Activated CD4-positive, alpha-beta memory T cell treated with anti-CD3 and anti-CD28 coated beads for 36 hours (primary cell): ENCODE measurements at regions not wholly inside any gene's neighbourhood (a gene's known extent, or its start where the extent isn't known, plus 50 kb on each side); places are given as distances from the start of the nearest gene placed in this dataset.
"Not testable (repeated sequence)": the region's sequence is repeated elsewhere in the genome, so short reads cannot be mapped to it uniquely, and the experiment has no call there.

ENCODE experiments used
- CTCF ChIA-PET: fragments of 350-600 bp; sonication (Branson Sonifier 250); formaldehyde crosslinking; loops from one replicate; lab custom pipeline; 2021; ENCODE audit warnings: antibody characterized with exemption, inconsistent platforms; lab: Charles Lee
- POLR2A ChIA-PET: fragments of 350-600 bp; sonication (Branson Sonifier 250); formaldehyde crosslinking; loops from one replicate; lab custom pipeline; 2021; ENCODE audit warnings: antibody characterized with exemption; lab: Charles Lee
- DNase-seq: peaks from one replicate; pipeline ENCODE4 v3.0.0-alpha.2; 2020
- H3K27ac Mint-ChIP-seq: one replicate; pipeline ENCODE4 v1.8.0; 2021; ENCODE audit warnings: mixed read lengths
- H3K27me3 Mint-ChIP-seq: one replicate; pipeline ENCODE4 v1.8.0; 2021; ENCODE audit warnings: mixed read lengths
- H3K36me3 Mint-ChIP-seq: one replicate; pipeline ENCODE4 v1.8.0; 2021; ENCODE audit warnings: mixed read lengths
- H3K4me1 Mint-ChIP-seq: one replicate; pipeline ENCODE4 v1.8.0; 2021; ENCODE audit warnings: low read depth, mixed read lengths
- H3K4me3 Mint-ChIP-seq: one replicate; pipeline ENCODE4 v1.8.0; 2021; ENCODE audit warnings: mild to moderate bottlenecking, mixed read lengths
- H3K9me3 Mint-ChIP-seq: one replicate; pipeline ENCODE4 v1.8.0; 2021; ENCODE audit warnings: mixed read lengths
- intact Hi-C: fragments of 100-400 bp; cut with micrococcal nuclease; formaldehyde crosslinking; loops from one replicate; pipeline ENCODE4 v1.15.1; 2023

GRCh38 chr1:199929556-199929955 is 98.0 kb upstream of the NR5A2 start:
- no peaks in the 10 kb centered on the region for H3K36me3 Mint-ChIP-seq
- CTCF ChIA-PET, result no interaction called here
- no peak overlapping the region for H3K27ac Mint-ChIP-seq
- H3K4me1 Mint-ChIP-seq, result peaks cover 8% of the 10 kb centered on the region
- DNase-seq, result no peak
- peaks cover 3% of the 10 kb centered on the region for H3K27me3 Mint-ChIP-seq
- H3K4me3 Mint-ChIP-seq, result no peak overlapping the region
- POLR2A ChIA-PET, result no interaction called here
- intact Hi-C loops, result no loop called here
- H3K9me3 Mint-ChIP-seq, result peaks cover 2% of the 10 kb centered on the region

- H3K36me3 Mint-ChIP-seq, H3K27ac Mint-ChIP-seq, DNase-seq, H3K4me3 Mint-ChIP-seq, POLR2A ChIA-PET, CTCF ChIA-PET, H3K4me1 Mint-ChIP-seq, H3K27me3 Mint-ChIP-seq, H3K9me3 Mint-ChIP-seq, intact Hi-C loops: not testable (repeated sequence)
Observed at GRCh38 chr1:199930067-199930466, 97.4 kb upstream of the NR5A2 start.

- H3K4me1 Mint-ChIP-seq, result peaks cover 8% of the 10 kb centered on the region
- intact Hi-C loops, result no loop called here
- H3K36me3 Mint-ChIP-seq, result no peaks in the 10 kb centered on the region
- H3K27ac Mint-ChIP-seq, result no peak overlapping the region
- ChIA-PET POLR2A (no interaction called here), CTCF (no interaction called here)
- H3K4me3 Mint-ChIP-seq, result no peak overlapping the region
- H3K9me3 Mint-ChIP-seq, result peaks cover 2% of the 10 kb centered on the region
- peak; percentile 12 for DNase-seq
- H3K27me3 Mint-ChIP-seq, result peaks cover 17% of the 10 kb centered on the region
Observed at GRCh38 chr1:199931666-199932377, 95.7 kb upstream of the NR5A2 start.

GRCh38 chr1:199932462-199932861 is 95.0 kb upstream of the NR5A2 start:
- intact Hi-C loops, result no loop called here
- POLR2A ChIA-PET, result no interaction called here

GRCh38 chr1:199936441-199936840 is 91.1 kb upstream of the NR5A2 start:
- H3K9me3 Mint-ChIP-seq, result no peaks in the 10 kb centered on the region
- intact Hi-C loops, result no loop called here
- no peaks in the 10 kb centered on the region for H3K36me3 Mint-ChIP-seq
- POLR2A ChIA-PET, result no interaction called here
- CTCF ChIA-PET, result interaction anchor here (0.6 kb wide), 1 partner anchor 46 kb away, joined by 3 read pairs; no protein-coding TSS in a partner anchor
- H3K4me1 Mint-ChIP-seq, result peaks cover 15% of the 10 kb centered on the region
- no peak overlapping the region for H3K27ac Mint-ChIP-seq
- peaks cover 36% of the 10 kb centered on the region for H3K27me3 Mint-ChIP-seq
- DNase-seq, result no peak
- H3K4me3 Mint-ChIP-seq, result no peak overlapping the region

More at GRCh38 chr1:199932462-199932861, 95.0 kb upstream of the NR5A2 start:
- H3K9me3 Mint-ChIP-seq, result peaks cover 2% of the 10 kb centered on the region
- no peak overlapping the region for H3K4me3 Mint-ChIP-seq
- H3K4me1 Mint-ChIP-seq, result peaks cover 8% of the 10 kb centered on the region
- H3K27me3 Mint-ChIP-seq, result peaks cover 20% of the 10 kb centered on the region
- H3K36me3 Mint-ChIP-seq, result no peaks in the 10 kb centered on the region
- H3K27ac Mint-ChIP-seq, result no peak overlapping the region
- no peak for DNase-seq
- CTCF ChIA-PET, result no interaction called here

- no peak for DNase-seq
- H3K27ac Mint-ChIP-seq, result no peak overlapping the region
- POLR2A ChIA-PET, result no interaction called here
- H3K27me3 Mint-ChIP-seq, result peaks cover 38% of the 10 kb centered on the region
- H3K9me3 Mint-ChIP-seq, result no peaks in the 10 kb centered on the region
- H3K36me3 Mint-ChIP-seq, result no peaks in the 10 kb centered on the region
- CTCF ChIA-PET, result no interaction called here
- intact Hi-C loops, result no loop called here
- no peak overlapping the region for H3K4me3 Mint-ChIP-seq
- H3K4me1 Mint-ChIP-seq, result peaks cover 15% of the 10 kb centered on the region
Observed at GRCh38 chr1:199937161-199937560, 90.3 kb upstream of the NR5A2 start.

GRCh38 chr1:199937661-199938060 is 89.8 kb upstream of the NR5A2 start:
- CTCF ChIA-PET, result no interaction called here
- Mint-ChIP-seq H3K4me1 (peaks cover 11% of the 10 kb centered on the region), H3K27ac (no peak overlapping the region), H3K36me3 (no peaks in the 10 kb centered on the region), H3K27me3 (peaks cover 38% of the 10 kb centered on the region), H3K4me3 (no peak overlapping the region), H3K9me3 (no peaks in the 10 kb centered on the region)
- intact Hi-C loops, result no loop called here
- POLR2A ChIA-PET, result no interaction called here
- no peak for DNase-seq

- Mint-ChIP-seq H3K36me3 (no peaks in the 10 kb centered on the region), H3K4me1 (peaks cover 11% of the 10 kb centered on the region), H3K9me3 (no peaks in the 10 kb centered on the region), H3K27me3 (peaks cover 28% of the 10 kb centered on the region), H3K27ac (no peak overlapping the region), H3K4me3 (no peak overlapping the region)
- ChIA-PET CTCF (interaction anchor here (0.5 kb wide), 1 partner anchor 16 kb away, joined by 5 read pairs; no protein-coding TSS in a partner anchor), POLR2A (no interaction called here)
- intact Hi-C loops, result loop anchor here (5.0 to 10.0 kb wide), 2 partner anchors 410 to 527 kb away; no protein-coding TSS in a partner anchor
- DNase-seq, result no peak
Observed at GRCh38 chr1:199944986-199945385, 82.5 kb upstream of the NR5A2 start.

GRCh38 chr1:199945591-199945990 is 81.9 kb upstream of the NR5A2 start:
- Mint-ChIP-seq H3K4me1 (peaks cover 11% of the 10 kb centered on the region), H3K27me3 (peaks cover 28% of the 10 kb centered on the region), H3K9me3 (no peaks in the 10 kb centered on the region), H3K27ac (no peak overlapping the region), H3K4me3 (no peak overlapping the region), H3K36me3 (no peaks in the 10 kb centered on the region)
- no peak for DNase-seq
- POLR2A ChIA-PET, result no interaction called here
- CTCF ChIA-PET, result interaction anchor here (0.5 kb wide), 1 partner anchor 17 kb away, joined by 5 read pairs; no protein-coding TSS in a partner anchor
- intact Hi-C loops, result loop anchor here (10.0 kb wide), 1 partner anchor 409 kb away; no protein-coding TSS in a partner anchor

GRCh38 chr1:199946305-199947155 is 81.0 kb upstream of the NR5A2 start:
- Mint-ChIP-seq H3K4me3 (no peak overlapping the region), H3K9me3 (no peaks in the 10 kb centered on the region), H3K27ac (no peak overlapping the region), H3K36me3 (no peaks in the 10 kb centered on the region), H3K27me3 (peaks cover 33% of the 10 kb centered on the region), H3K4me1 (peaks cover 4% of the 10 kb centered on the region)
- CTCF ChIA-PET, result no interaction called here
- POLR2A ChIA-PET, result no interaction called here
- DNase-seq, result no peak
- intact Hi-C loops, result loop anchor here (10.0 kb wide), 1 partner anchor 408 kb away; no protein-coding TSS in a partner anchor

- H3K27me3 Mint-ChIP-seq, result peaks cover 34% of the 10 kb centered on the region
- no peak overlapping the region for H3K27ac Mint-ChIP-seq
- no peaks in the 10 kb centered on the region for H3K9me3 Mint-ChIP-seq
- CTCF ChIA-PET, result interaction anchor here (0.7 kb wide), 1 partner anchor 105 kb away, joined by 3 read pairs; no protein-coding TSS in a partner anchor
- H3K4me3 Mint-ChIP-seq, result no peak overlapping the region
- intact Hi-C loops, result loop anchor here (10.0 kb wide), 1 partner anchor 406 kb away; no protein-coding TSS in a partner anchor
- POLR2A ChIA-PET, result interaction anchor here (1.1 kb wide), 1 partner anchor 1106 kb away, joined by 3 read pairs; no protein-coding TSS in a partner anchor
- no peaks in the 10 kb centered on the region for H3K36me3 Mint-ChIP-seq
- no peak for DNase-seq
- H3K4me1 Mint-ChIP-seq, result no peaks in the 10 kb centered on the region
Observed at GRCh38 chr1:199948587-199949280, 78.8 kb upstream of the NR5A2 start.
